ENCODE measurements at regions not wholly inside any gene's neighbourhood (a gene's known extent, or its start where the extent isn't known, plus 50 kb on each side); places are given as distances from the start of the nearest gene placed in this dataset.

- Histone ChIP-seq H2AFZ (ENCODE audit: low read length) (no peak overlapping the region), H4K20me1 (ENCODE audit: insufficient read depth, low read length) (no peaks in the 10 kb centered on the region), H3K27ac (ENCODE audit: low read depth, low read length) (no peak overlapping the region), H3K36me3 (ENCODE audit: insufficient read depth, low read length) (no peaks in the 10 kb centered on the region), H3K4me1 (ENCODE audit: insufficient read depth, low read length) (no peaks in the 10 kb centered on the region), H3K4me2 (ENCODE audit: insufficient read depth, low read length) (no peak overlapping the region), H3K9me3 (ENCODE audit: low read depth, low read length) (peaks cover 3% of the 10 kb centered on the region), H3K4me3 (ENCODE audit: insufficient read depth, low read length) (no peak overlapping the region), H3K27me3 (ENCODE audit: insufficient read depth, low read length) (no peaks in the 10 kb centered on the region), H3K79me2 (ENCODE audit: insufficient read depth, low read length) (no peaks in the 10 kb centered on the region)
- TF ChIP-seq CTCF (IDR thresholded peaks at IDR 0.05; ENCODE audit: extremely low read depth, low read depth, low read length) = no peak
- DNase-seq (ENCODE audit: insufficient read length, low spot score, missing footprints) = no peak
These were observed 158.4 kb upstream of the NEBL start for GRCh38 chr10:21055339-21056135.

GRCh38 chr10:21053953-21054690 lies 157.0 kb upstream of the NEBL start:
- no peaks in the 10 kb centered on the region for H3K36me3 ChIP-seq (ENCODE audit: insufficient read depth, low read length)
- peaks cover 3% of the 10 kb centered on the region for H3K9me3 ChIP-seq (ENCODE audit: low read depth, low read length)
- no peak overlapping the region for H3K4me2 ChIP-seq (ENCODE audit: insufficient read depth, low read length)
- no peak overlapping the region for H3K27ac ChIP-seq (ENCODE audit: low read depth, low read length)
- no peak for TF ChIP-seq CTCF (IDR thresholded peaks at IDR 0.05; ENCODE audit: extremely low read depth, low read depth, low read length)
- H3K27me3 ChIP-seq (ENCODE audit: insufficient read depth, low read length) = no peaks in the 10 kb centered on the region
- no peaks in the 10 kb centered on the region for H4K20me1 ChIP-seq (ENCODE audit: insufficient read depth, low read length)
- H3K4me3 ChIP-seq (ENCODE audit: insufficient read depth, low read length) = no peak overlapping the region
- no peaks in the 10 kb centered on the region for H3K4me1 ChIP-seq (ENCODE audit: insufficient read depth, low read length)
- DNase-seq (ENCODE audit: insufficient read length, low spot score, missing footprints) = no peak
- H3K79me2 ChIP-seq (ENCODE audit: insufficient read depth, low read length) = no peaks in the 10 kb centered on the region
- H2AFZ ChIP-seq (ENCODE audit: low read length) = no peak overlapping the region

GRCh38 chr10:21052709-21053104 lies 155.6 kb upstream of the NEBL start:
- Histone ChIP-seq H3K27me3 (ENCODE audit: insufficient read depth, low read length) (no peaks in the 10 kb centered on the region), H3K27ac (ENCODE audit: low read depth, low read length) (no peak overlapping the region), H3K9me3 (ENCODE audit: low read depth, low read length) (no peaks in the 10 kb centered on the region), H3K36me3 (ENCODE audit: insufficient read depth, low read length) (no peaks in the 10 kb centered on the region), H3K4me1 (ENCODE audit: insufficient read depth, low read length) (no peaks in the 10 kb centered on the region), H4K20me1 (ENCODE audit: insufficient read depth, low read length) (no peaks in the 10 kb centered on the region), H2AFZ (ENCODE audit: low read length) (no peak overlapping the region), H3K79me2 (ENCODE audit: insufficient read depth, low read length) (no peaks in the 10 kb centered on the region), H3K4me3 (ENCODE audit: insufficient read depth, low read length) (no peak overlapping the region), H3K4me2 (ENCODE audit: insufficient read depth, low read length) (no peak overlapping the region)
- no peak for DNase-seq (ENCODE audit: insufficient read length, low spot score, missing footprints)
- TF ChIP-seq CTCF (IDR thresholded peaks at IDR 0.05; ENCODE audit: extremely low read depth, low read depth, low read length) = no peak

GRCh38 chr10:21052072-21052708 lies 155.1 kb upstream of the NEBL start:
- no peak for DNase-seq (ENCODE audit: insufficient read length, low spot score, missing footprints)
- TF ChIP-seq CTCF (IDR thresholded peaks at IDR 0.05; ENCODE audit: extremely low read depth, low read depth, low read length) = no peak
- Histone ChIP-seq H3K4me1 (ENCODE audit: insufficient read depth, low read length) (no peaks in the 10 kb centered on the region), H3K79me2 (ENCODE audit: insufficient read depth, low read length) (no peaks in the 10 kb centered on the region), H3K27me3 (ENCODE audit: insufficient read depth, low read length) (no peaks in the 10 kb centered on the region), H4K20me1 (ENCODE audit: insufficient read depth, low read length) (no peaks in the 10 kb centered on the region), H3K9me3 (ENCODE audit: low read depth, low read length) (no peaks in the 10 kb centered on the region), H2AFZ (ENCODE audit: low read length) (no peak overlapping the region), H3K27ac (ENCODE audit: low read depth, low read length) (no peak overlapping the region), H3K4me2 (ENCODE audit: insufficient read depth, low read length) (no peak overlapping the region), H3K4me3 (ENCODE audit: insufficient read depth, low read length) (no peak overlapping the region), H3K36me3 (ENCODE audit: insufficient read depth, low read length) (no peaks in the 10 kb centered on the region)
